GM10266 (cell line): ENCODE measurements at regions not wholly inside any gene's neighbourhood (a gene's known extent, or its start where the extent isn't known, plus 50 kb on each side); places are given as distances from the start of the nearest gene placed in this dataset.

Experiments
- DNase-seq: peaks from one replicate; pipeline ENCODE4 v3.0.0; 2012; ENCODE audit errors: extremely low spot score
- CTCF ChIP-seq: IDR thresholded peaks from 2 replicates; pipeline ENCODE4 v1.5.1; 2012; ENCODE audit warnings: mild to moderate bottlenecking, low read depth; ENCODE audit not compliant: control insufficient read depth, insufficient read depth; ENCODE audit errors: missing control alignments

GRCh38 chr19:33902395-33902794 is 105.7 kb downstream of the KCTD15 start:
- TF ChIP-seq CTCF = no peak

DNA sequence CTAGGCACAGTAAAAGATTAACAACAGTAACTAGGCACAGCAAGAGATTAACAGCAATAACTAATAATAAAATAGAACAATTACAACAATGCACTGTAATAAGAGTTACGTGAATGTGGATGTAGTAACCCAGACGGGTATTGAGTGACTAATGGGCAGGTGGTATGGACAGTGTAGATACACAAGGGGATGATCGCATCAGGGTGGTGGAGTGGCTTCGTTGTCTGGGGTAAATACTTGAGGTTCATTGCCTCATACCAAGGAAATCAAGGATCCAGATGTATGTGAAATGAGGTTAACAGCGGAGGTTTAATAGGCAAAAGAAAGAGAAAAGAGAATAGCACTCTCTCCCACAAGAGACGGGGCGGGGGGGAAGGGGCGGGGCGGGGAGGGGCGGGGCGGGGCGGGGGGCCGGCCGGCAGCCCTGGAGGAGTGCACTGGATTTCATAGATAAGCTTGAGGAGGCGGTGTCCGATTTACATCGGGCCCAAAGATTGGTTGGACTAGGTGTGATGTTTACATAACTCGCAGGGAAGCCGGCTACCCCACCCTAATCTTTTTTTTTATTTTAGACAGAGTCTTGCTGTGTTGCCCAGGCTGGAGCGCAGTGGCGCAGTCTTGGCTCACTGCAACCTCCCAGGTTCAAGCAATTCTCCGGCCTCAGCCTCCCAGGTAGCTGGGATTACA is 106.3 kb downstream of the KCTD15 start:
- TF ChIP-seq CTCF = no peak
- no peak for DNase-seq

More at GRCh38 chr19:33902395-33902794, 105.7 kb downstream of the KCTD15 start:
- DNase-seq = no peak

DNA sequence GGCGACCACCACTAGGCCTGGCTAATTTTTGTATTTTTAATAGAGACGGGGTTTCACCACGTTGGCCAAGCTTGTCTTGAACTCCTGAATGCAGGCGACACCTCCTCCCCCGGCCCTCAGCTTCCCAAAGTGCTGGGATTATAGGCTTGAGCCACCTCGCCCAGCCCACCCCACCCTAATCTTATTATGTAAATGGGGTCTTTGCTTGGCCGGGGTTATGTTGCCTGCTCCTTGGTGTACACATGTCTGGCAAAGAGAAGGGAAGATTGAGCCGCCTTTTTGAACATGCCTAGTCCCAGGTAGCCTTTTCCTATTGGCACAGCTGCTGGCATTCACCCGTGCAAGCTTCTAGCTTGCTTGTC is 106.8 kb downstream of the KCTD15 start:
- no peak for DNase-seq
- TF ChIP-seq CTCF = no peak

DNA sequence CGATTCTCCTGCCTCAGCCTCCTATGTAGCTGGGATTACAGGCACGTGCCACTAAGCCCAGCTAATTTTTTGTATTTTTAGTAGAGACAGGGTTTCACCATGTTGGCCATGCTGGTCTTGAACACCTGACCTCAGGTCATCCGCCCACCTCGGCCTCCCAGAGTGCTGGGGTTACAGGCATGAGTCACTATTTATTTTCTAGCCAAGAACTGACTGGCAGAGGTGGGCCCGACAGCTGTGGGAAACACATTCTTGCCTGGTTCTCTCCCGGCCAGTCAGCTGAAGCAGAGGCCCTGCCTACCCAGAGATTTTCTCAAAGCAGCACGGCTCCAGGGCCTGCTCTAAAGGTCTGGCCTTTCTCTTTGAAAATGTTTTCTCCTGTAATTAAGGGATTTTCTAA is 108.0 kb downstream of the KCTD15 start:
- no peak for DNase-seq

GRCh38 chr19:33905473-33905936 is 108.8 kb downstream of the KCTD15 start:
- DNase-seq = no peak

More for the DNA sequence above, 108.0 kb downstream of the KCTD15 start:
- no peak for TF ChIP-seq CTCF

GRCh38 chr19:33905937-33906577 is 109.4 kb downstream of the KCTD15 start:
- TF ChIP-seq CTCF = no peak
- DNase-seq = peak; percentile 51

More at GRCh38 chr19:33905473-33905936, 108.8 kb downstream of the KCTD15 start:
- no peak for TF ChIP-seq CTCF
